LNCaP clone FGC (cell line): ENCODE measurements at regions not wholly inside any gene's neighbourhood (a gene's known extent, or its start where the extent isn't known, plus 50 kb on each side); places are given as distances from the start of the nearest gene placed in this dataset.
"Not testable (repeated sequence)": the region's sequence is repeated elsewhere in the genome, so short reads cannot be mapped to it uniquely, and the experiment has no call there.

Experiments used
- DNase-seq: peaks from one replicate; pipeline ENCODE4 v3.0.0-alpha.2; 2011; ENCODE audit warnings: low read depth
- H3K4me3 ChIP-seq: 2 replicates; pipeline ENCODE4 v1.5.1; 2011; ENCODE audit warnings: mild to moderate bottlenecking, low read depth, low read length, control low read depth
- TF ChIP-seq, protein P1 (sequence below): IDR thresholded peaks from 2 replicates; pipeline ENCODE4 v1.5.1; 2012; ENCODE audit warnings: mild to moderate bottlenecking; ENCODE audit not compliant: control insufficient read depth, insufficient read depth; ENCODE audit errors: extremely low read depth

- TF ChIP-seq, protein P1, sequence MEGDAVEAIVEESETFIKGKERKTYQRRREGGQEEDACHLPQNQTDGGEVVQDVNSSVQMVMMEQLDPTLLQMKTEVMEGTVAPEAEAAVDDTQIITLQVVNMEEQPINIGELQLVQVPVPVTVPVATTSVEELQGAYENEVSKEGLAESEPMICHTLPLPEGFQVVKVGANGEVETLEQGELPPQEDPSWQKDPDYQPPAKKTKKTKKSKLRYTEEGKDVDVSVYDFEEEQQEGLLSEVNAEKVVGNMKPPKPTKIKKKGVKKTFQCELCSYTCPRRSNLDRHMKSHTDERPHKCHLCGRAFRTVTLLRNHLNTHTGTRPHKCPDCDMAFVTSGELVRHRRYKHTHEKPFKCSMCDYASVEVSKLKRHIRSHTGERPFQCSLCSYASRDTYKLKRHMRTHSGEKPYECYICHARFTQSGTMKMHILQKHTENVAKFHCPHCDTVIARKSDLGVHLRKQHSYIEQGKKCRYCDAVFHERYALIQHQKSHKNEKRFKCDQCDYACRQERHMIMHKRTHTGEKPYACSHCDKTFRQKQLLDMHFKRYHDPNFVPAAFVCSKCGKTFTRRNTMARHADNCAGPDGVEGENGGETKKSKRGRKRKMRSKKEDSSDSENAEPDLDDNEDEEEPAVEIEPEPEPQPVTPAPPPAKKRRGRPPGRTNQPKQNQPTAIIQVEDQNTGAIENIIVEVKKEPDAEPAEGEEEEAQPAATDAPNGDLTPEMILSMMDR: no peak
- DNase-seq: peak; percentile 82
- no peak overlapping the region for H3K4me3 ChIP-seq
These were observed 179.7 kb upstream of the ST6GALNAC5 start for GRCh38 chr1:76687307-76688175.

DNA sequence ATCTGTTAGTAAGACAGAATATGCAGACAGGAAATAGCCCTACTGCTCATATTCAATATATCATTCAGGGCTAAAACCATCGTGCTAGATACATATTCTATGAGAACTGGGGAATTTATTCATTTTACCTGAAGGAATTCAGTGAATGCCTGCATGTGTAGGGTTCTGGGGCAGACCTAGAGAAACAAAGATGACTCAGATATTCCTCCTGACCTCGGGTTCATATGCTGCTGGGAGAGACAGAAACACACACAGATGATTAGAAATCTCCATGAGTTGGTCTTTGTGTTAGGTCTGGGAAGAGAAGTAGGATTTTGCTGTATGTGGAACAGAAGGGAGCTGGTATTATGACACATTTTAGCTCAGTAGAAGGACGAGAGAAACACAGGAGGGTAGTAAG, 176.5 kb upstream of the ST6GALNAC5 start:
- no peak overlapping the region for H3K4me3 ChIP-seq
- TF ChIP-seq, protein P1: no peak
- DNase-seq: no peak

DNA sequence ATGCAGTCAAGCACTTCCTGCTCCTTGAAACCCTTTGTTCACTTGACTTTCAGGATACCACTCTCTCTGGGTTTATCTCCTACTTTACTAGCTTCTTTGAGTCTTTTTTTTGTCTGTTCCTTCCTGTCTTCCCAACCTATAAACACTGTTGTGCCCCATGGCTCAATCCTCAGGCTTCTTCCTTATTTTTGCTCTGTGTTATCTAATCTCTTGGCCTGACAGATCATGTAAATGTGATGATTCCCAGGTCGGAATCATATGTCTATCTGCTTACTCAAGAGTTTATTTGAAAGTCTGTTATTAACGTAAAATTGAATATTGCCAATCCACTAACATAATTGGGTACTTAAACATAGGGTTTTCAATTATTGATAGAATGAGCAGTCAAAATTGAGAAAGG, 171.7 kb upstream of the ST6GALNAC5 start:
- H3K4me3 ChIP-seq: no peak overlapping the region
- DNase-seq: no peak
- TF ChIP-seq, protein P1: no peak

GRCh38 chr1:76697361-76697760, 169.9 kb upstream of the ST6GALNAC5 start:
- H3K4me3 ChIP-seq: no peak overlapping the region
- peak; percentile 61 for DNase-seq
- TF ChIP-seq, protein P1: no peak

- DNase-seq, H3K4me3 ChIP-seq: not testable (repeated sequence)
These were observed 167.6 kb upstream of the ST6GALNAC5 start for GRCh38 chr1:76699646-76700045.

DNA sequence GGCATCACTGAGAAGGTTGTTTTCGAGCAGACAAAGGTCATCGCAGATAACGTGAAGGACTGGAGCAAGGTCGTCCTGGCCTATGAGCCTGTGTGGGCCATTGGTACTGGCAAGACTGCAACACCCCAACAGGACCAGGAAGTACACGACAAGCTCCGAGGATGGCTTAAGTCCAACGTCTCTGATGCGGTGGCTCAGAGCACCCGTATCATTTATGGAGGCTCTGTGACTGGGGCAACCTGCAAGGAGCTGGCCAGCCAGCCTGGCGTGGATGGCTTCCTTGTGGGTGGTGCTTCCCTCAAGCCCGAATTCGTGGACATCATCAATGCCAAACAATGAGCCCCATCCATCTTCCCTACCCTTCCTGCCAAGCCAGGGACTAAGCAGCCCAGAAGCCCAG, 167.1 kb upstream of the ST6GALNAC5 start:
- not testable (repeated sequence) for DNase-seq, H3K4me3 ChIP-seq

DNA sequence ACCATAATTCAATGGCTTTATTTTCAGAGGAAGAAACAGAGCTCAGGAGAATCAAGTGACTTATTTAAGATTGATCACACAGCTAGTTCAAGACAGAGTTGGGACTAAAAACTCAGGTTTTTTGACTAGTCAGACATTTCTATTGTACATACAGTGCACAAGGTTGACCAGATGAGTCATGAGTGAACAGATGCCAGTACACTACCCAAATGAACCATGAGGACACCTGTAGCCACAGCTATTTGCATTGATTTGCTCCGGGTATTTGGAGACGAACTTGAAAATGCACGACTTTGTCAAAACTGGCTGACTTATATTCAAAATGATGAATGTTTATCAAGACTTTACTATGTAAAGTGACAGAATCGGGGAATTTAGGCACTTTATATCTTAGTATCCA, 161.7 kb upstream of the ST6GALNAC5 start:
- no peak overlapping the region for H3K4me3 ChIP-seq
- DNase-seq: no peak
- TF ChIP-seq, protein P1: no peak

GRCh38 chr1:76713535-76713934, 153.7 kb upstream of the ST6GALNAC5 start:
- no peak for DNase-seq
- no peak overlapping the region for H3K4me3 ChIP-seq
- TF ChIP-seq, protein P1: no peak
